ENCODE measurements at regions not wholly inside any gene's neighbourhood (a gene's known extent, or its start where the extent isn't known, plus 50 kb on each side); places are given as distances from the start of the nearest gene placed in this dataset.

DNA sequence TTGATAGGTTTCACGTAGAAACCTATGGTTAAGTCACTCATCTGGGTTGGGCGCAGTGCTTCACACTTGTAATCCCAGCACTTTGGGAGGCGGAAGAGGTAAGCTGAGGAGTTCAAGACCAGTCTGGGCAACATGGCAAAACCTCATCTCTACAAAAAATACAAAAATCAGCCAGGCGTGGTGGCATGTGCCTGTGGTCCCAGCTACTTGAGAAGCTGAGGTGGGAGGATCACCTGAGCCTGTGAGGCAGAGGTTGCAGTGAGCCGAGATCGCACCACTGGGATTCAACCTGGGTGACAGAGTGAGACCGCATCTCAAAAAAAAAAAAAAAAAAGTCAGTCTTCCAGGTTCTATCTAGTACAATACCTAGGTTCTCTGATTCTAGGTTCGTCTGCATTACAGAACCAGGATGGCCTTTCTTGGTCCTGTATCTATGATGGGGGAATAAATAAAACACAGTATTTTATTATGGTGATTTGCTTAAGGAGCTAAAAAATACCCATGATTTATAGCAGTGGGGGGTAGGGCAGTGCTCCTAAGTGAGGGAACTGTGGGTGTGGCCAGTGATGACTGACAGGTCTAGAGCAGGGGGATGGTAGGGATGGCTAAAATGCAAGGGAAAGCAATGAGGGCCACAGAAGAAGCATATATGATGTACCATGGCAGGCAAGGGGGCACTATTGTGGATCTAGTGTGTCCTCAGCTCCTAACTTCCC lies 65.5 kb upstream of the NUP160 start (continued):
- TF ChIP-seq, protein P1, sequence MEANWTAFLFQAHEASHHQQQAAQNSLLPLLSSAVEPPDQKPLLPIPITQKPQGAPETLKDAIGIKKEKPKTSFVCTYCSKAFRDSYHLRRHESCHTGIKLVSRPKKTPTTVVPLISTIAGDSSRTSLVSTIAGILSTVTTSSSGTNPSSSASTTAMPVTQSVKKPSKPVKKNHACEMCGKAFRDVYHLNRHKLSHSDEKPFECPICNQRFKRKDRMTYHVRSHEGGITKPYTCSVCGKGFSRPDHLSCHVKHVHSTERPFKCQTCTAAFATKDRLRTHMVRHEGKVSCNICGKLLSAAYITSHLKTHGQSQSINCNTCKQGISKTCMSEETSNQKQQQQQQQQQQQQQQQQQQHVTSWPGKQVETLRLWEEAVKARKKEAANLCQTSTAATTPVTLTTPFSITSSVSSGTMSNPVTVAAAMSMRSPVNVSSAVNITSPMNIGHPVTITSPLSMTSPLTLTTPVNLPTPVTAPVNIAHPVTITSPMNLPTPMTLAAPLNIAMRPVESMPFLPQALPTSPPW (CRISPR knock-in tag; IDR thresholded peaks at IDR 0.05) = no peak
- TF ChIP-seq TEAD2 (tag; IDR thresholded peaks at IDR 0.05) = no peak
- peak; percentile 87 for TF ChIP-seq MEIS2 (IDR thresholded peaks at IDR 0.05; ENCODE audit: partially characterized antibody)
- TF ChIP-seq RAD51 (IDR thresholded peaks at IDR 0.05; ENCODE audit: borderline replicate concordance, low read depth) = no peak

DNA sequence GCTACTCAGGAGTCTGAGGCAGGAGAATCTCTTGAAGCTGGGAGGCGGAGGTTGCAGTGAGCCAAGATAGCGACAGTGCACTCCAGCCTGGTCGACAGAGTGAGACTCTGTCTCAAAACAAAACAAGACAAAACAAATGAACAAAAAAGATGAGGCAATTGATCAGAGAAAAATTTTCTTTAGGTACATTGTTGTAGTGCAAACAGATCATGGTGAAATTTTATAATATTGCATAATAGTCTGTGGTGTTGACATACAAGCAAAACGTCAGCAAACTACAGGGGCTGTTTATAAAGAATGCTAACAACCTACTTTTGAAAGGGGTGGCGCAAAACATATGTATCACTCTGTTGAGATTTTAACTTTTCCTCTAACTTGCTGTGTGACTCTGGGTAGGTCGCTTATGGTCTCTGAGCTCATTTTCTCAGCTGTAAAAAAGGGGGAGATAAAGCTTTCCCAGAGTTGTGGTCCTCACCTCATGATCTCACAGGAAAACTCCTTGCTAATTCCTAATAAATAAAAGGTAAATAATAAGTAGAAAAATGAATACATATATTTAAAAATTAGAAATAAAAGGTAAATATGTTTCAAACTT lies 64.8 kb upstream of the NUP160 start:
- no peaks in the 10 kb centered on the region for H3K36me3 ChIP-seq (ENCODE audit: control insufficient read depth, insufficient read depth, low read length)
- no peak overlapping the region for H3K9ac ChIP-seq (ENCODE audit: insufficient read depth in 1 of 2, low read depth in 2 of 2, low read length in 2 of 2)
- intact Hi-C loops (cut with micrococcal nuclease) = no loop called here
- in situ Hi-C loops (cut with MboI) = no loop called here
- H4K20me1 ChIP-seq (replicated peaks; ENCODE audit: control insufficient read depth, insufficient read depth, low read length) = no peaks in the 10 kb centered on the region
- ChIA-PET CTCF (ENCODE audit: low intra/inter-chr PET ratio) (no interaction called here), POLR2A (interaction anchor here (1.0 kb wide), 1 partner anchor 14 kb away, joined by 3 read pairs; no protein-coding TSS in a partner anchor)
- no peak for TF ChIP-seq CAMTA2 (CRISPR knock-in tag; conservative IDR thresholded peaks at IDR 0.05)
- no peak for TF ChIP-seq CREM (IDR thresholded peaks at IDR 0.05; ENCODE audit: low read depth)
- TF ChIP-seq THRAP3 (IDR thresholded peaks at IDR 0.05; ENCODE audit: borderline replicate concordance) = no peak
- TF ChIP-seq CEBPG (CRISPR knock-in tag; IDR thresholded peaks at IDR 0.05) = no peak
- TF ChIP-seq CEBPG (tag; conservative IDR thresholded peaks at IDR 0.05 in 1 of 2, IDR thresholded peaks at IDR 0.05 in 1 of 2) = peak; percentile 73 to 90
- peak; percentile 79 for TF ChIP-seq ZFP36 (IDR thresholded peaks at IDR 0.05; ENCODE audit: low read depth, low read length, partially characterized antibody)
- TF ChIP-seq CEBPB (tag; IDR thresholded peaks at IDR 0.05) = peak; percentile 88
- TF ChIP-seq, protein P2, sequence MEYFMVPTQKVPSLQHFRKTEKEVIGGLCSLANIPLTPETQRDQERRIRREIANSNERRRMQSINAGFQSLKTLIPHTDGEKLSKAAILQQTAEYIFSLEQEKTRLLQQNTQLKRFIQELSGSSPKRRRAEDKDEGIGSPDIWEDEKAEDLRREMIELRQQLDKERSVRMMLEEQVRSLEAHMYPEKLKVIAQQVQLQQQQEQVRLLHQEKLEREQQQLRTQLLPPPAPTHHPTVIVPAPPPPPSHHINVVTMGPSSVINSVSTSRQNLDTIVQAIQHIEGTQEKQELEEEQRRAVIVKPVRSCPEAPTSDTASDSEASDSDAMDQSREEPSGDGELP (CRISPR knock-in tag; IDR thresholded peaks at IDR 0.05; ENCODE audit: borderline replicate concordance) = no peak
- peak; percentile 57 to 65; a peak in 2 of 4 replicates for TF ChIP-seq KDM1A (IDR thresholded peaks at IDR 0.05)
- no peak for TF ChIP-seq ZNF79 (CRISPR knock-in tag; IDR thresholded peaks at IDR 0.05; ENCODE audit: low read depth)
- no peak for TF ChIP-seq CREBBP (IDR thresholded peaks at IDR 0.05; ENCODE audit: low read depth, low read length)
- TF ChIP-seq RBM25 (IDR thresholded peaks at IDR 0.05; ENCODE audit: low read depth, low read length, severe bottlenecking) = peak; percentile 84
- TF ChIP-seq BCOR (IDR thresholded peaks at IDR 0.05) = peak; percentile 80
- H3K4me3 ChIP-seq = no peak overlapping the region
- H2AFZ ChIP-seq (ENCODE audit: low read depth, low read length) = peak overlapping the region; percentile 60
- peaks cover 27 to 43% of the 10 kb centered on the region in 2 experiments for H3K4me1 ChIP-seq (replicated peaks in 1 of 2; ENCODE audit: control insufficient read depth in 2 of 2, insufficient read depth in 2 of 2, low read length in 2 of 2)
- H3K27me3 ChIP-seq (ENCODE audit: control insufficient read depth in 2 of 2, insufficient read depth in 2 of 2, low read length in 2 of 2) = no peaks in the 10 kb centered on the region
- WGBS (ENCODE audit: insufficient coverage, low coverage, missing lambda C conversion rate) = 41% methylated on average over 6 of the region's 6 CpGs
- H3K79me2 ChIP-seq (ENCODE audit: control insufficient read depth, insufficient read depth, low read length) = no peaks in the 10 kb centered on the region
- no peaks in the 10 kb centered on the region for H3K9me1 ChIP-seq (ENCODE audit: control insufficient read depth, insufficient read depth, low read length)
- ATAC-seq (no peak), FAIRE-seq (no peak), DNase-seq (ENCODE audit: extremely low read depth in 1 of 4, low spot score in 3 of 4) (no peak)
- H3K4me2 ChIP-seq (ENCODE audit: insufficient read depth, low read length) = no peak overlapping the region
- BruUV-seq (replicated peaks) = no TSS peak
- no peak overlapping the region for H3K27ac ChIP-seq (ENCODE audit: extremely low read depth, low read depth, low read length)
- H3K9me3 ChIP-seq (replicated peaks; ENCODE audit: control insufficient read depth, insufficient read depth, low read depth, low read length) = no peaks in the 10 kb centered on the region

Data from K562 (cell line).